Stimulated activated CD4-positive, alpha-beta T cell treated with anti-CD3 and anti-CD28 coated beads, Interleukin-15, amount 100 ng/mL, for 48 hours (primary cell): ENCODE measurements at regions not wholly inside any gene's neighbourhood (a gene's known extent, or its start where the extent isn't known, plus 50 kb on each side); places are given as distances from the start of the nearest gene placed in this dataset.
"Not testable (repeated sequence)": the region's sequence is repeated elsewhere in the genome, so short reads cannot be mapped to it uniquely, and the experiment has no call there.

ENCODE experiments used
- DNase-seq, 2 donors: peaks; one replicate each; pipeline ENCODE4 v3.0.0-alpha.2; 2020; ENCODE audit warnings: low read depth in 2 of 2

- DNase-seq = no peak
Observed at GRCh38 chrX:121433289-121433688, 385.9 kb downstream of the GLUD2 start.

GRCh38 chrX:121437666-121438065 lies 390.3 kb downstream of the GLUD2 start:
- not testable (repeated sequence) for DNase-seq

DNA sequence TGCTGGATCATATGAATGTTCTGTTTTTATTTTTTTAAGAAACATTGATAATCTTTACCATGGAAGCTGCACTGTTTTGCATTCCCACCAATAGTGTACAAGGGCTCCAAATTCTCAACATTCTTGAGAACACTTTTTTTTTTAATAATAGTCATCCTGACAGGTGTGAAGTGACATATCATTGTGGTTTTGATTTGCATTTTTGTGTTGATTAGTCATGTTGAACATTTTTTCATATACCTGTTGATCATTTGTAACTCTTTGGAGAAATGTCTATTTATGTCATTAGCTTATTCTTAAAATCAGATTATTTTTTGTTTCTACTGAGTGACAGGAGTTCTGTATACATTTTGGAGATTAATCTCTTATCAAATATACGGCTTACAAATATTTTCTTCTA lies 408.5 kb downstream of the GLUD2 start:
- no peak for DNase-seq

GRCh38 chrX:121456315-121456714 lies 408.9 kb downstream of the GLUD2 start:
- DNase-seq = no peak

GRCh38 chrX:121457096-121457495 lies 409.7 kb downstream of the GLUD2 start:
- DNase-seq = no peak

GRCh38 chrX:121479406-121479805 lies 432.0 kb downstream of the GLUD2 start:
- no peak for DNase-seq

GRCh38 chrX:121496966-121497365 lies 449.6 kb downstream of the GLUD2 start:
- DNase-seq = no peak

DNA sequence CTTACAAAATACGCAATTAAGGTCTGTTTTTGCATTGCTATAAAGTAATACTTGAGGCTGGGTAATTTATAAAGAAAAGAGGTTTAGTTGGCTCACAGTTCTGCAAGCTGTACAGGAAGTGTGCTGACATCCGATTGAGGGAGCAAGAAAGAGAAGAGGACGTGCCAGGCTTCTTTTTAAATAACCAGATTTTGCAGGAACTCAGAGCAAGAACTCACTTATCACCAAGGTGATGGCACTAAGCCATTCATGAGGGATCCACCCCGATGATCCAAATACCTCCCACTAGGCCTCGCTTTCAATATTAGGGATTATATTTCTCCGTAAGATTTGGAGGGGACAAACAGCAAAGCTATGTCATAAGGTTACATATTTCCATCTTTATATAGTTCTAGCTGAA lies 456.7 kb downstream of the GLUD2 start:
- DNase-seq = no peak

GRCh38 chrX:121546317-121546716 lies 498.9 kb downstream of the GLUD2 start:
- DNase-seq = no peak

GRCh38 chrX:121558886-121559285 lies 511.5 kb downstream of the GLUD2 start:
- no peak for DNase-seq

GRCh38 chrX:121562616-121563015 lies 515.2 kb downstream of the GLUD2 start:
- DNase-seq = no peak

DNA sequence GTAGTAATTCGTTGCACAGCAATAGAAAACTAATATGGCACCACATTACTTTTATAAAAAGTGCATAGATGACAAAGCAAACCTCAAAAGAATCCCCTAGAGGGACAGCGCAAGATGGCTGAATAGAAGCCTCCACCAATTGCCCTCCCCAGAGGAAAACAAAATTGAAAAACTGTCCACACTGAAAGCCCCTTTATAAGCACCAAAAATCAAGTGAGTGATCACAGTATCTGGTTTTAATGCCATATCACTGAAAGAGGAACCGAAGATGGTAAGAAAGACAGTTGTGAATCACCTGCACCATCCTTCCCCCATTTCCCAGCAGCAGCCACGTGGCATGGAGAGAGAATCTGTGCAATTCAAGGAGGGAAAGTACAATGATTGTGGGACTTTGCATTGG lies 522.2 kb downstream of the GLUD2 start:
- DNase-seq = no peak

- no peak for DNase-seq
Observed at GRCh38 chrX:121570072-121570841, 522.8 kb downstream of the GLUD2 start.

- DNase-seq = no peak
Observed at GRCh38 chrX:121571333-121571732, 523.9 kb downstream of the GLUD2 start.

GRCh38 chrX:121574384-121574783 lies 527.0 kb downstream of the GLUD2 start:
- not testable (repeated sequence) for DNase-seq

- no peak for DNase-seq
Observed at GRCh38 chrX:121579016-121579760, 531.8 kb downstream of the GLUD2 start.

DNA sequence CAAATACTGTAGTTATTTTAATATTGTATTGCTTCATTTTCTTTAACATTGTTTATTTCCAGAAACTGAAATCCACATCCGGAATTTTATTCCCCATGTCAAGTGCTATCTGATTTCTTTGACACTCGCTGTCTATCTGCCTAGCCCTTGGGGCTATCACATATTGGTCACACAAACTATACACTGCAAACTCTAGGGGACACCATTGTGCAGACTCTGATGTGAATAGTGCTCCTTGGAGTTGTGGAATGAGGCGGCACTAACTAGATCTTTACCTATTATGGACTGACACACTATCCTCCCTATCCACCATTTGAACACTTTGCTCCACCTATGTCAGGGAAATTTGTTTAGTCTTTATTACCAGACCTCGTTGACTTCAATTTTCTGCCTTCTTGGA lies 534.5 kb downstream of the GLUD2 start:
- DNase-seq = no peak

DNA sequence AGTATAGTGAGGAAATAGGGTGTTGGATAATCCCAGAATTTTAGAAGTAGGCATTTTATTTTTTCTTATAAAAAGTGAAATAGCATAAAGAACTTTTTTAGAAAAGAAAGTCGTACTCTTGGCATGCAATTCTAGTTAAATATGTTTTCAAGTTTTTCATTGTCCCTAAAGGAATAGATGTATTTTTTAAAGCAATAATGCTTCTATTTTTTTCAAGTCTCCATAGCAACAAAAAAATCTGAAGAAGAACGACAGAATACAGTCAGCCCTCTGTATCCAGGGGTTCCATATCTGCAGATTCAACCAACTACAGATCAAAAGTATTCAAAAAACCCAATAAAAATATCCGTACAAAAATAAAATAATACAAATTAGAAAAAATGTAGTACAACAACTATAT lies 538.2 kb downstream of the GLUD2 start:
- DNase-seq = no peak

- DNase-seq = no peak
Observed at GRCh38 chrX:121592884-121593283, 545.5 kb downstream of the GLUD2 start.

DNA sequence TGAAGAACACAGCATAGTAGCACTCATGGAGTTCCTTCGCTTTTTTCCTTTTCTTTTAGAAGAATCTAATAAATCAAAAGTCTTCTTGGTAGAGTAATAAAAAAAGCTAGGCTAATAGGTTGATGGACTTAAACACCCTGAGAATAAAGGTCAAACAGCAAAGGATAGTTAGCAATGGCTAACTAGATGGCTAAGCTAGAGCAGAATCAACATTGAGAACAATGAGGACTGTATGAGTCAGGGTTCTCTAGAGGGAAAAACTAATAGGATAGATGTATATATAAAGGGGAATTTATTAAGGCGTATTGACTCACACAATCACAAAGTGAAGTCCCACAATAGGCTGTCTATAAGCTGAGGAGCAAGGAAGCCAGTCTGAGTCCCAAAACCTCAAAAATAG lies 550.9 kb downstream of the GLUD2 start:
- no peak for DNase-seq

DNA sequence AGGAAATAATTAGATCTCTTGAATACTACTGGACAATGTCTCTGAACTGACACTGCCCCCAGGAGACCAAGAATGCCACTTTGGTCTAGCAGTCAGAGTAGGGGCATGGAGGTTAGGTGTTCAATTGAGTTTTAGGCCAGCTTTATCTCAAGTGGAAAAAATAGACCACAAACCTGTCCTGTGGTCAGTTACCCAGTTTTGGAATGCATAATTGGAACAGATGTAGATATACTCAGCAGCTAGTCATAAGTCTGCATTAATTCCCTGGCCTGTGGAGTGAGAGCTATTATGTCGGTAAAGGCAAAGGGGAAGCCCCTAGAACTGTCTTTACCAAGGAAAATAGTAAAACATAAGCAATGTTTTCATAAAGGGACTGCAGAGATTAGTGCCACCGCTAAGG lies 587.7 kb downstream of the GLUD2 start:
- no peak for DNase-seq

DNA sequence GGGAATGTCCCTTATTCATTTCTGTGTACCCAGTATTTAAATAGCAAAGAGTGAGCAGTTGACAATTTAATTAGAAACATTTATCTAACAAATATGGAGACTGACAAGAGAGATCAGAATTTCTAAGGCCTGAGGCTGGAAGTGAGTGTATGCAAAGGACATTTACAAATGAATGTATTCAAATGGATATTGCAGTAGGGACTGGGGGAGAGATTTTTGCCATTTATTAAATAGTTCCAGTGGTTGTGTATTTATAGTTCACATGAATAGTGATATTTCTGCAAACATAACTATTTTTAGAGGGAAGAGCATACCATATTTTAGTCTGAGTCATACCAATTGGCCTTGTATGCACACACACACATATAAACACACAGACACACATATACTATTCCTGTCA lies 592.4 kb downstream of the GLUD2 start:
- DNase-seq = no peak

DNA sequence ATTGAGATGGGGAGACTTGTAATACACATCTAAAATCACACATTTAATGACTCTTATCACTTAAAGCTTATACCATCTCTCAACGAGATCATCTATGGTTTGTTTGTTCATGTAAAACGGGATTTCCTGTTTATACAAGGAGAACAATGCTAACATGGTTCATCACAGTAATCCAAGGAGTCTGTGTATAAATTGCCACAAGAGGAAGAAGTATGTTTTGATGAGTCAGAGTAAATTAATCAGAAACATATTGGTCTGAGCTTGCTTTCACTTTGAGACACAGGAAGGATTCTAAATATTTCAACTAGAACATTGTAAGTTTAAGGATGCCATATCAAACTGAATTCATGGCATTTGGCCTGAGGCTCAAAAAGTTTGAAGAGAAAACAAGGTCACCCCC lies 594.1 kb downstream of the GLUD2 start:
- no peak for DNase-seq
